PC-3 (cell line): ENCODE measurements at regions not wholly inside any gene's neighbourhood (a gene's known extent, or its start where the extent isn't known, plus 50 kb on each side); places are given as distances from the start of the nearest gene placed in this dataset.

Source experiments
- ATAC-seq: fragments of 200-7000 bp; cut with Tn5 transposase; 2 replicates; pipeline ENCODE4 v1.9.1; 2020; ENCODE audit warnings: mild to moderate bottlenecking, moderate library complexity
- BruUV-seq: library from RNA; stranded (reverse); fragments of 400-500 nt; replicated peaks from 2 replicates; lab custom pipeline; 2021; lab: Mats Ljungman, UMichigan
- CTCF ChIA-PET: fragments of 300-600 bp; sonication (Branson Sonifier 250); formaldehyde crosslinking; loops from one replicate; lab custom pipeline; 2022; ENCODE audit warnings: antibody characterized with exemption; lab: Charles Lee
- POLR2A ChIA-PET: fragments of 300-600 bp; sonication (Branson Sonifier 250); formaldehyde crosslinking; loops from one replicate; lab custom pipeline; 2022; ENCODE audit warnings: antibody characterized with exemption; ENCODE audit not compliant: unreplicated experiment; lab: Charles Lee
- DNase-seq: peaks from one replicate; pipeline ENCODE4 v3.0.0-alpha.2; 2015
- H2AFZ ChIP-seq: fragments of 300-600 bp; sonication (generic); 2 replicates; pipeline ENCODE4 v1.6.0; 2016; ENCODE audit warnings: antibody characterized with exemption, low read length
- H3F3A ChIP-seq: fragments of 300-600 bp; sonication (generic); one replicate; pipeline ENCODE4 v1.6.0; 2017; ENCODE audit warnings: antibody characterized with exemption, low read length, control low read depth, mild to moderate bottlenecking; ENCODE audit not compliant: unreplicated experiment
- H3K27ac ChIP-seq: fragments of 300-600 bp; sonication (generic); 2 replicates; pipeline ENCODE4 v1.5.1; 2016; ENCODE audit warnings: mild to moderate bottlenecking, low read length
- H3K27me3 ChIP-seq: fragments of 300-600 bp; sonication (generic); 2 replicates; pipeline ENCODE4 v1.6.1; 2016; ENCODE audit warnings: low read length, mixed read lengths
- H3K36me3 ChIP-seq: fragments of 300-600 bp; sonication (generic); 2 replicates; pipeline ENCODE4 v1.6.1; 2016; ENCODE audit warnings: low read depth, mixed run types, low read length, mixed read lengths
- H3K4me1 ChIP-seq: fragments of 300-600 bp; sonication (generic); 2 replicates; pipeline ENCODE4 v1.5.1; 2016; ENCODE audit warnings: low read length; ENCODE audit not compliant: insufficient read depth
- H3K4me2 ChIP-seq: fragments of 300-600 bp; sonication (generic); 2 replicates; pipeline ENCODE4 v1.6.0; 2016; ENCODE audit warnings: low read length
- H3K4me3 ChIP-seq: fragments of 300-600 bp; sonication (generic); 2 replicates; pipeline ENCODE4 v1.5.1; 2016; ENCODE audit warnings: mild to moderate bottlenecking, low read length, mixed read lengths
- H3K79me2 ChIP-seq: fragments of 300-600 bp; sonication (generic); 2 replicates; pipeline ENCODE4 v1.6.1; 2017; ENCODE audit warnings: low read length, mixed read lengths
- H3K9ac ChIP-seq: fragments of 300-600 bp; sonication (generic); 2 replicates; pipeline ENCODE4 v1.6.0; 2016; ENCODE audit warnings: mild to moderate bottlenecking, low read length
- H3K9me2 ChIP-seq: fragments of 300-600 bp; sonication (generic); replicated peaks from 2 replicates; pipeline ENCODE4 v1.6.1; 2016; ENCODE audit warnings: mixed run types, low read length, mixed read lengths
- H3K9me3 ChIP-seq: fragments of 300-600 bp; sonication (generic); 2 replicates; pipeline ENCODE4 v1.6.1; 2016; ENCODE audit warnings: low read length, mixed read lengths
- H4K20me1 ChIP-seq: fragments of 300-600 bp; sonication (generic); 2 replicates; pipeline ENCODE4 v1.6.1; 2016; ENCODE audit warnings: low read length, mixed read lengths
- EZH2 ChIP-seq: fragments of 300-600 bp; sonication (generic); IDR thresholded peaks from one replicate; pipeline ENCODE4 v1.6.1; 2017; ENCODE audit warnings: antibody characterized with exemption, mild to moderate bottlenecking, low read length; ENCODE audit not compliant: unreplicated experiment
- EZH2phosphoT487 ChIP-seq: fragments of 300-600 bp; sonication (generic); IDR thresholded peaks from 2 replicates; pipeline ENCODE4 v1.6.1; 2018; ENCODE audit warnings: mild to moderate bottlenecking, antibody characterized with exemption, low read length, borderline replicate concordance
- intact Hi-C: fragments of 100-400 bp; cut with micrococcal nuclease; formaldehyde crosslinking; loops from 2 replicates; pipeline ENCODE4 v1.9.0; 2023
- TF ChIP-seq, protein P1 (sequence below): fragments of 300-600 bp; sonication (generic); conservative IDR thresholded peaks from 2 replicates; pipeline ENCODE4 v1.5.1; 2017; ENCODE audit warnings: antibody characterized with exemption, low read depth, mild to moderate bottlenecking, low read length

GRCh38 chr11:26150031-26150430 is 181.9 kb upstream of the ANO3 start:
- H3F3A ChIP-seq: no peaks in the 10 kb centered on the region
- H3K36me3 ChIP-seq: no peaks in the 10 kb centered on the region
- DNase-seq (no peak), ATAC-seq (no peak)
- no peak overlapping the region for H3K4me2 ChIP-seq
- CTCF ChIA-PET: no interaction called here
- H4K20me1 ChIP-seq: no peaks in the 10 kb centered on the region
- POLR2A ChIA-PET: no interaction called here
- BruUV-seq: no TSS peak
- H3K9ac ChIP-seq: no peak overlapping the region
- H3K9me3 ChIP-seq: no peaks in the 10 kb centered on the region
- intact Hi-C loops: no loop called here
- 0 out of 2 replicates have a peak, but pooled peaks cover 6% of the 10 kb centered on the region for H3K27me3 ChIP-seq
- H2AFZ ChIP-seq: no peak overlapping the region
- H3K4me1 ChIP-seq: no peaks in the 10 kb centered on the region
- no peak overlapping the region for H3K27ac ChIP-seq
- H3K79me2 ChIP-seq: no peaks in the 10 kb centered on the region
- no peak for TF ChIP-seq EZH2phosphoT487
- TF ChIP-seq, protein P1, sequence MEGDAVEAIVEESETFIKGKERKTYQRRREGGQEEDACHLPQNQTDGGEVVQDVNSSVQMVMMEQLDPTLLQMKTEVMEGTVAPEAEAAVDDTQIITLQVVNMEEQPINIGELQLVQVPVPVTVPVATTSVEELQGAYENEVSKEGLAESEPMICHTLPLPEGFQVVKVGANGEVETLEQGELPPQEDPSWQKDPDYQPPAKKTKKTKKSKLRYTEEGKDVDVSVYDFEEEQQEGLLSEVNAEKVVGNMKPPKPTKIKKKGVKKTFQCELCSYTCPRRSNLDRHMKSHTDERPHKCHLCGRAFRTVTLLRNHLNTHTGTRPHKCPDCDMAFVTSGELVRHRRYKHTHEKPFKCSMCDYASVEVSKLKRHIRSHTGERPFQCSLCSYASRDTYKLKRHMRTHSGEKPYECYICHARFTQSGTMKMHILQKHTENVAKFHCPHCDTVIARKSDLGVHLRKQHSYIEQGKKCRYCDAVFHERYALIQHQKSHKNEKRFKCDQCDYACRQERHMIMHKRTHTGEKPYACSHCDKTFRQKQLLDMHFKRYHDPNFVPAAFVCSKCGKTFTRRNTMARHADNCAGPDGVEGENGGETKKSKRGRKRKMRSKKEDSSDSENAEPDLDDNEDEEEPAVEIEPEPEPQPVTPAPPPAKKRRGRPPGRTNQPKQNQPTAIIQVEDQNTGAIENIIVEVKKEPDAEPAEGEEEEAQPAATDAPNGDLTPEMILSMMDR: no peak
- TF ChIP-seq EZH2: no peak
- no peak overlapping the region for H3K4me3 ChIP-seq
- no peaks in the 10 kb centered on the region for H3K9me2 ChIP-seq

GRCh38 chr11:26158251-26158650 is 173.7 kb upstream of the ANO3 start:
- no peak for ATAC-seq
- Histone ChIP-seq H3K4me2 (no peak overlapping the region), H4K20me1 (no peaks in the 10 kb centered on the region), H3K9ac (no peak overlapping the region), H3K36me3 (no peaks in the 10 kb centered on the region), H3F3A (no peaks in the 10 kb centered on the region), H3K4me1 (no peaks in the 10 kb centered on the region), H3K9me2 (no peaks in the 10 kb centered on the region), H3K27me3 (peaks cover 18% of the 10 kb centered on the region), H3K79me2 (no peaks in the 10 kb centered on the region), H2AFZ (no peak overlapping the region), H3K9me3 (no peaks in the 10 kb centered on the region), H3K4me3 (no peak overlapping the region), H3K27ac (no peak overlapping the region)
- intact Hi-C loops: no loop called here
- BruUV-seq: no TSS peak
- ChIA-PET POLR2A (no interaction called here), CTCF (no interaction called here)
- TF ChIP-seq EZH2 (no peak), EZH2phosphoT487 (no peak)
- TF ChIP-seq, protein P1: no peak
- DNase-seq: no peak

GRCh38 chr11:26162291-26162690 is 169.6 kb upstream of the ANO3 start:
- H3K4me2 ChIP-seq: no peak overlapping the region
- no peak overlapping the region for H2AFZ ChIP-seq
- H3K9me2 ChIP-seq: no peaks in the 10 kb centered on the region
- intact Hi-C loops: no loop called here
- no peaks in the 10 kb centered on the region for H3K4me1 ChIP-seq
- ATAC-seq (no peak), DNase-seq (no peak)
- CTCF ChIA-PET: no interaction called here
- POLR2A ChIA-PET: no interaction called here
- TF ChIP-seq, protein P1: no peak
- no peaks in the 10 kb centered on the region for H4K20me1 ChIP-seq
- H3K79me2 ChIP-seq: no peaks in the 10 kb centered on the region
- no peaks in the 10 kb centered on the region for H3K9me3 ChIP-seq
- peaks cover 11% of the 10 kb centered on the region for H3K27me3 ChIP-seq
- no peak overlapping the region for H3K4me3 ChIP-seq
- no peaks in the 10 kb centered on the region for H3K36me3 ChIP-seq
- no peak overlapping the region for H3K9ac ChIP-seq
- no peak overlapping the region for H3K27ac ChIP-seq
- no peaks in the 10 kb centered on the region for H3F3A ChIP-seq
- no TSS peak for BruUV-seq
